ENCODE measurements at regions not wholly inside any gene's neighbourhood (a gene's known extent, or its start where the extent isn't known, plus 50 kb on each side); places are given as distances from the start of the nearest gene placed in this dataset.

DNA sequence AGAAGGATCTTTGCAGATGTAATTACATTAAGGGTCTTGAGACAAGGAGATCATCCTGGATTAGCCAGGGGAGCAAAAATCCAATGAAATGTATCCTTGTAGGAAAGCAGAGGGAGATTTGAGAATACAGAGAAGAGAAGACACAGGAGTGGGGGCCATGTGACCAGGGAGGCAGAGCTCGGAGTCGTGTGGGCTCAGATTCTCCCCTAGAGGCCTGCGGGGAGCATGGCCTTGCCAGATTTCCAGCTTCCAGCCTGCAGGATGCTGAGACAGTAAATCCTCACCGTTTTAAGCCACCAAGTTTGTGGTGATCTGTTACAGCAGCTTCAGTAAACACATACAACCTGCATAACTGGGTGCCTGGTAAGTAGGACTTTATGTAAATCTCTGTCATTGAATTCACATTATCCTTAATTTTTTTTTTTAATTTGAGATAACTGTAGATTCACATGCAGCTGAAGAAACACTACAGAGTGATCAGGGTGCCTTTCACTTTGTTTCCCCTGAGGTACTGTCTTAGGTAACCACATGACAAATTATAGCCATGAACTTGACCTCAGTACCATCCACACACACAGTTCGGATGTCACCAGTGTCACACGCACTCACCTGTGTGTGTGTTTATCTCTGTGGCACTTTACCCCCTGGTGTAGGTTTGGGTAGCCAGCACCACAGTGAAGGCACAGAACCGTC, 138.4 kb upstream of the HDAC4 start:
- no peaks in the 10 kb centered on the region for H3K36me3 ChIP-seq
- H3K4me1 ChIP-seq = no peaks in the 10 kb centered on the region
- H3K27ac ChIP-seq = no peak overlapping the region
- DNase-seq = no peak
- no peak for TF ChIP-seq POLR2A (IDR thresholded peaks at IDR 0.05)
- TF ChIP-seq, protein P1, sequence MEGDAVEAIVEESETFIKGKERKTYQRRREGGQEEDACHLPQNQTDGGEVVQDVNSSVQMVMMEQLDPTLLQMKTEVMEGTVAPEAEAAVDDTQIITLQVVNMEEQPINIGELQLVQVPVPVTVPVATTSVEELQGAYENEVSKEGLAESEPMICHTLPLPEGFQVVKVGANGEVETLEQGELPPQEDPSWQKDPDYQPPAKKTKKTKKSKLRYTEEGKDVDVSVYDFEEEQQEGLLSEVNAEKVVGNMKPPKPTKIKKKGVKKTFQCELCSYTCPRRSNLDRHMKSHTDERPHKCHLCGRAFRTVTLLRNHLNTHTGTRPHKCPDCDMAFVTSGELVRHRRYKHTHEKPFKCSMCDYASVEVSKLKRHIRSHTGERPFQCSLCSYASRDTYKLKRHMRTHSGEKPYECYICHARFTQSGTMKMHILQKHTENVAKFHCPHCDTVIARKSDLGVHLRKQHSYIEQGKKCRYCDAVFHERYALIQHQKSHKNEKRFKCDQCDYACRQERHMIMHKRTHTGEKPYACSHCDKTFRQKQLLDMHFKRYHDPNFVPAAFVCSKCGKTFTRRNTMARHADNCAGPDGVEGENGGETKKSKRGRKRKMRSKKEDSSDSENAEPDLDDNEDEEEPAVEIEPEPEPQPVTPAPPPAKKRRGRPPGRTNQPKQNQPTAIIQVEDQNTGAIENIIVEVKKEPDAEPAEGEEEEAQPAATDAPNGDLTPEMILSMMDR (IDR thresholded peaks at IDR 0.05) = no peak
- no peaks in the 10 kb centered on the region for H3K9me3 ChIP-seq
- H3K27me3 ChIP-seq = no peaks in the 10 kb centered on the region
- H3K4me3 ChIP-seq = no peak overlapping the region

GRCh38 chr2:239538357-239539052, 137.7 kb upstream of the HDAC4 start:
- TF ChIP-seq POLR2A (IDR thresholded peaks at IDR 0.05) = no peak
- TF ChIP-seq, protein P1 (IDR thresholded peaks at IDR 0.05) = no peak
- peak in 1 of 3 donors; percentile 27 for DNase-seq
- H3K36me3 ChIP-seq = no peaks in the 10 kb centered on the region
- no peak overlapping the region for H3K27ac ChIP-seq
- no peaks in the 10 kb centered on the region for H3K27me3 ChIP-seq
- H3K9me3 ChIP-seq = no peaks in the 10 kb centered on the region
- no peak overlapping the region for H3K4me3 ChIP-seq
- no peaks in the 10 kb centered on the region for H3K4me1 ChIP-seq

DNA sequence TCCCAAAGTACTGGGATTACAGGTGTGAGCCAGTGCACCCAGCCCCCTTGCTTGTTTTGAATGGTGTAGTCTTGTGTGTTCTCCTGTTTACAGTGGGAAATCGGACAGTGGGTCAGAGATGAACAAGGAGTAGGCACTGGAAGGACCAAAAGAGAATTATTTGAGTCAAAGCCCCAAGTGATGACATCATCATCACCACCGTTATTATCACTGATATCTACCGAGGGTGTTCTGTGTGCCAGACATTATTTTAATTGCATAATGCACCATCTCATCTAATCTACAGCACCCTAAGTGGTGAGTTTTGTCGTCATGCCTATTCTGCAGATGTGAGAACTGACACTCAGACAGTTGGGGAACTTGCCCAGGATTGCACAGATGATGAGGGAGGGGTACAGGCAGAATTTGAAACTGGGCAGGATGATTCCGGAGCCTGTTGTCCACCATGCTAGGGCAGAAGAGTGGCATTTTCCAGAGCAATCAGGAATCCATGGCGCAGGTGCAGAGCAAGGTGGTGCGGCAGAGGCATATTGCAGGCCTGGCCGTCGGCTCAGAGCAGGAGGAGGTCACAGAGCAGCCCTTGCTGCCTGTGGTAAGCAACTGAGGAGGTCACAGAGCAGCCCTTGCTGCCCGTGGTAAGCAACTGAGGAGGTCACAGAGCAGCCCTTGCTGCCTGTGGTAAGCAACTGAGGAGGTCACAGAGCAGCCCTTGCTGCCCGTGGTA, 137.0 kb upstream of the HDAC4 start:
- peak in 1 of 3 donors; percentile 24 for DNase-seq
- Histone ChIP-seq H3K27me3 (no peaks in the 10 kb centered on the region), H3K4me3 (no peak overlapping the region), H3K4me1 (no peaks in the 10 kb centered on the region), H3K9me3 (no peaks in the 10 kb centered on the region), H3K27ac (no peak overlapping the region), H3K36me3 (no peaks in the 10 kb centered on the region)
- TF ChIP-seq, protein P1 (IDR thresholded peaks at IDR 0.05) = no peak
- TF ChIP-seq POLR2A (IDR thresholded peaks at IDR 0.05) = no peak

- H3K9me3 ChIP-seq = peaks cover 0 to under 1% (median 0%) of the 10 kb centered on the region in 4 donors
- TF ChIP-seq, protein P1 (IDR thresholded peaks at IDR 0.05) = no peak
- TF ChIP-seq POLR2A (IDR thresholded peaks at IDR 0.05) = no peak
- H3K4me3 ChIP-seq = no peak overlapping the region
- H3K4me1 ChIP-seq = no peaks in the 10 kb centered on the region
- H3K27me3 ChIP-seq = no peaks in the 10 kb centered on the region
- no peaks in the 10 kb centered on the region for H3K36me3 ChIP-seq
- peak in 1 of 3 donors; percentile 24 for DNase-seq
- H3K27ac ChIP-seq = no peak overlapping the region
Observed at GRCh38 chr2:239536186-239536585, 135.4 kb upstream of the HDAC4 start.

- peak in 1 of 3 donors; percentile 15 for DNase-seq
- TF ChIP-seq, protein P1 (IDR thresholded peaks at IDR 0.05) = no peak
- no peak for TF ChIP-seq POLR2A (IDR thresholded peaks at IDR 0.05)
- Histone ChIP-seq H3K27ac (no peak overlapping the region), H3K9me3 (peaks cover 0 to 3% (median 1%) of the 10 kb centered on the region in 4 donors), H3K4me1 (no peaks in the 10 kb centered on the region), H3K36me3 (no peaks in the 10 kb centered on the region), H3K4me3 (no peak overlapping the region), H3K27me3 (no peaks in the 10 kb centered on the region)
Observed at GRCh38 chr2:239535413-239536144, 134.8 kb upstream of the HDAC4 start.
